Fibroblast of lung (primary cell): ENCODE measurements at regions not wholly inside any gene's neighbourhood (a gene's known extent, or its start where the extent isn't known, plus 50 kb on each side); places are given as distances from the start of the nearest gene placed in this dataset.
"Not testable (repeated sequence)": the region's sequence is repeated elsewhere in the genome, so short reads cannot be mapped to it uniquely, and the experiment has no call there.

ENCODE experiments used
- DNase-seq, 2 donors: peaks; one replicate each; pipeline versions ENCODE4 v3.0.0 to v3.0.0-alpha.2; 2010; ENCODE audit warnings: low read depth in 2 of 2
- H2AFZ ChIP-seq: 2 replicates; pipeline ENCODE4 v1.5.1; 2012; ENCODE audit warnings: low read length, control low read depth, inconsistent platforms
- H3K27ac ChIP-seq: 2 replicates; pipeline ENCODE4 v1.5.1; 2011; ENCODE audit warnings: low read length, control low read depth; ENCODE audit not compliant: insufficient read depth
- H3K27me3 ChIP-seq: 2 replicates; pipeline ENCODE4 v1.5.1; 2011; ENCODE audit warnings: mild to moderate bottlenecking, low read length; ENCODE audit not compliant: control insufficient read depth, insufficient read depth
- H3K36me3 ChIP-seq: 2 replicates; pipeline ENCODE4 v1.5.1; 2011; ENCODE audit warnings: low read length; ENCODE audit not compliant: control insufficient read depth, insufficient read depth
- H3K4me1 ChIP-seq: 2 replicates; pipeline ENCODE4 v1.5.1; 2011; ENCODE audit warnings: low read length; ENCODE audit not compliant: control insufficient read depth, insufficient read depth; ENCODE audit errors: extremely low read depth
- H3K4me2 ChIP-seq: 2 replicates; pipeline ENCODE4 v1.5.1; 2011; ENCODE audit warnings: low read length, control low read depth; ENCODE audit not compliant: insufficient read depth; ENCODE audit errors: extremely low read depth
- H3K4me3 ChIP-seq, 4 experiments: fragments of 200-600 bp in 1 of 4; sonication (generic) in 1 of 4; replicated peaks in 1 of 4; 2 replicates each; pipeline ENCODE4 v1.5.1; 2011 to 2016; ENCODE audit warnings: low read length in 4 of 4, low read depth in 3 of 4, mild to moderate bottlenecking in 3 of 4, control low read depth in 2 of 4, inconsistent platforms in 1 of 4, mixed read lengths in 1 of 4; ENCODE audit not compliant: insufficient read depth in 1 of 4; ENCODE audit errors: control extremely low read depth in 1 of 4
- H3K79me2 ChIP-seq: 2 replicates; pipeline ENCODE4 v1.5.1; 2012; ENCODE audit warnings: mild to moderate bottlenecking, low read length, inconsistent platforms; ENCODE audit not compliant: control insufficient read depth, insufficient read depth
- H3K9ac ChIP-seq: 2 replicates; pipeline ENCODE4 v1.5.1; 2011; ENCODE audit warnings: mild to moderate bottlenecking, low read length, control low read depth; ENCODE audit not compliant: insufficient read depth
- H3K9me3 ChIP-seq: 2 replicates; pipeline ENCODE4 v1.5.1; 2012; ENCODE audit warnings: low read depth, low read length; ENCODE audit not compliant: control insufficient read depth, insufficient read depth
- H4K20me1 ChIP-seq: 2 replicates; pipeline ENCODE4 v1.5.1; 2011; ENCODE audit warnings: low read length; ENCODE audit not compliant: control insufficient read depth, insufficient read depth; ENCODE audit errors: extremely low read depth
- CTCF ChIP-seq, 2 donors: IDR thresholded peaks in 1 of 2; conservative IDR thresholded peaks in 1 of 2; 1 replicate in 1 of 2; 2 replicates in 1 of 2; pipeline ENCODE4 v1.5.1; 2011 to 2012; ENCODE audit warnings: low read length in 2 of 2, control low read depth in 1 of 2, inconsistent platforms in 1 of 2, low read depth in 1 of 2, mild to moderate bottlenecking in 1 of 2
- EZH2 ChIP-seq: IDR thresholded peaks from 2 replicates; pipeline ENCODE4 v1.5.1; 2012; ENCODE audit warnings: low read length, control low read depth, mild to moderate bottlenecking; ENCODE audit errors: missing control alignments

- H3K9ac ChIP-seq: no peak overlapping the region
- H3K9me3 ChIP-seq: no peaks in the 10 kb centered on the region
- no peaks in the 10 kb centered on the region for H4K20me1 ChIP-seq
- H3K36me3 ChIP-seq: no peaks in the 10 kb centered on the region
- DNase-seq: no peak
- no peaks in the 10 kb centered on the region for H3K4me1 ChIP-seq
- no peak overlapping the region for H3K27ac ChIP-seq
- H2AFZ ChIP-seq: no peak overlapping the region
- TF ChIP-seq CTCF (conservative IDR thresholded peaks at IDR 0.05 in 1 of 2, IDR thresholded peaks at IDR 0.05 in 1 of 2; ENCODE audit: low read depth in 1 of 2, low read length in 2 of 2) (no peak), EZH2 (no peak)
- no peak overlapping the region for H3K4me3 ChIP-seq
- H3K4me2 ChIP-seq: no peak overlapping the region
- no peaks in the 10 kb centered on the region for H3K27me3 ChIP-seq
- H3K79me2 ChIP-seq: no peaks in the 10 kb centered on the region
These were observed 122.4 kb downstream of the PHETA1 start for GRCh38 chr12:111246477-111247011.

- TF ChIP-seq EZH2 (no peak), CTCF (conservative IDR thresholded peaks at IDR 0.05 in 1 of 2, IDR thresholded peaks at IDR 0.05 in 1 of 2; ENCODE audit: low read depth in 1 of 2, low read length in 2 of 2) (no peak)
- no peaks in the 10 kb centered on the region for H3K9me3 ChIP-seq
- H2AFZ ChIP-seq: no peak overlapping the region
- H3K4me1 ChIP-seq: no peaks in the 10 kb centered on the region
- H3K36me3 ChIP-seq: no peaks in the 10 kb centered on the region
- no peak overlapping the region for H3K27ac ChIP-seq
- no peak for DNase-seq
- no peak overlapping the region for H3K4me2 ChIP-seq
- no peaks in the 10 kb centered on the region for H3K27me3 ChIP-seq
- H3K4me3 ChIP-seq: no peak overlapping the region
- no peaks in the 10 kb centered on the region for H3K79me2 ChIP-seq
- H3K9ac ChIP-seq: no peak overlapping the region
- H4K20me1 ChIP-seq: no peaks in the 10 kb centered on the region
These were observed 123.0 kb downstream of the PHETA1 start for GRCh38 chr12:111245701-111246476.

GRCh38 chr12:111244673-111245072, 124.2 kb downstream of the PHETA1 start:
- no peak for DNase-seq
- no peak overlapping the region for H3K9ac ChIP-seq
- no peaks in the 10 kb centered on the region for H4K20me1 ChIP-seq
- H2AFZ ChIP-seq: no peak overlapping the region
- H3K27me3 ChIP-seq: no peaks in the 10 kb centered on the region
- no peaks in the 10 kb centered on the region for H3K79me2 ChIP-seq
- H3K27ac ChIP-seq: no peak overlapping the region
- H3K9me3 ChIP-seq: no peaks in the 10 kb centered on the region
- H3K4me3 ChIP-seq: no peak overlapping the region
- H3K4me1 ChIP-seq: no peaks in the 10 kb centered on the region
- no peaks in the 10 kb centered on the region for H3K36me3 ChIP-seq
- TF ChIP-seq CTCF (conservative IDR thresholded peaks at IDR 0.05 in 1 of 2, IDR thresholded peaks at IDR 0.05 in 1 of 2; ENCODE audit: low read depth in 1 of 2, low read length in 2 of 2) (no peak), EZH2 (no peak)
- no peak overlapping the region for H3K4me2 ChIP-seq

- not testable (repeated sequence) for H3K4me1 ChIP-seq, H3K9ac ChIP-seq, H4K20me1 ChIP-seq, H3K27me3 ChIP-seq, H3K9me3 ChIP-seq, H3K4me3 ChIP-seq, H2AFZ ChIP-seq, H3K4me2 ChIP-seq, H3K36me3 ChIP-seq, H3K27ac ChIP-seq, DNase-seq, H3K79me2 ChIP-seq
These were observed 126.1 kb downstream of the PHETA1 start for GRCh38 chr12:111242817-111243216.
